ENCODE measurements at regions not wholly inside any gene's neighbourhood (a gene's known extent, or its start where the extent isn't known, plus 50 kb on each side); places are given as distances from the start of the nearest gene placed in this dataset.

GRCh38 chr2:16075045-16076012 is 135.0 kb downstream of the MYCN start:
- TF ChIP-seq EZH2 (IDR thresholded peaks at IDR 0.05; ENCODE audit: borderline replicate concordance, insufficient read depth, low read depth, low read length, poor library complexity, severe bottlenecking): no peak
- TF ChIP-seq, protein P1, sequence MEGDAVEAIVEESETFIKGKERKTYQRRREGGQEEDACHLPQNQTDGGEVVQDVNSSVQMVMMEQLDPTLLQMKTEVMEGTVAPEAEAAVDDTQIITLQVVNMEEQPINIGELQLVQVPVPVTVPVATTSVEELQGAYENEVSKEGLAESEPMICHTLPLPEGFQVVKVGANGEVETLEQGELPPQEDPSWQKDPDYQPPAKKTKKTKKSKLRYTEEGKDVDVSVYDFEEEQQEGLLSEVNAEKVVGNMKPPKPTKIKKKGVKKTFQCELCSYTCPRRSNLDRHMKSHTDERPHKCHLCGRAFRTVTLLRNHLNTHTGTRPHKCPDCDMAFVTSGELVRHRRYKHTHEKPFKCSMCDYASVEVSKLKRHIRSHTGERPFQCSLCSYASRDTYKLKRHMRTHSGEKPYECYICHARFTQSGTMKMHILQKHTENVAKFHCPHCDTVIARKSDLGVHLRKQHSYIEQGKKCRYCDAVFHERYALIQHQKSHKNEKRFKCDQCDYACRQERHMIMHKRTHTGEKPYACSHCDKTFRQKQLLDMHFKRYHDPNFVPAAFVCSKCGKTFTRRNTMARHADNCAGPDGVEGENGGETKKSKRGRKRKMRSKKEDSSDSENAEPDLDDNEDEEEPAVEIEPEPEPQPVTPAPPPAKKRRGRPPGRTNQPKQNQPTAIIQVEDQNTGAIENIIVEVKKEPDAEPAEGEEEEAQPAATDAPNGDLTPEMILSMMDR (IDR thresholded peaks at IDR 0.05): no peak

All from B cell (primary cell).